ENCODE measurements at regions not wholly inside any gene's neighbourhood (a gene's known extent, or its start where the extent isn't known, plus 50 kb on each side); places are given as distances from the start of the nearest gene placed in this dataset.

GRCh38 chr17:5902181-5903140 is 167.7 kb upstream of the WSCD1 start:
- TF ChIP-seq CTCF (IDR thresholded peaks at IDR 0.05) (no peak), EZH2phosphoT487 (IDR thresholded peaks at IDR 0.05) (no peak)
